Muscle of leg (tissue), 3 donors: ENCODE measurements at regions not wholly inside any gene's neighbourhood (a gene's known extent, or its start where the extent isn't known, plus 50 kb on each side); places are given as distances from the start of the nearest gene placed in this dataset.

Experiments used
- DNase-seq: peaks from one replicate; pipeline ENCODE4 v3.0.0; 2013
- H3K27ac ChIP-seq: one replicate; pipeline ENCODE4 v1.5.1; 2013; ENCODE audit warnings: mild to moderate bottlenecking, low read length, control low read depth
- H3K27me3 ChIP-seq: one replicate; pipeline ENCODE4 v1.6.1; 2013; ENCODE audit warnings: low read length; ENCODE audit not compliant: control insufficient read depth, insufficient read depth
- H3K36me3 ChIP-seq: one replicate; pipeline ENCODE4 v1.6.1; 2013; ENCODE audit warnings: low read length; ENCODE audit not compliant: control insufficient read depth, insufficient read depth
- H3K4me1 ChIP-seq: one replicate; pipeline ENCODE4 v1.6.1; 2013; ENCODE audit warnings: low read length; ENCODE audit not compliant: control insufficient read depth, insufficient read depth
- H3K4me3 ChIP-seq: one replicate; pipeline ENCODE4 v1.5.1; 2013; ENCODE audit warnings: low read length, control low read depth
- H3K9me3 ChIP-seq: replicated peaks from 2 replicates; pipeline ENCODE4 v1.6.1; 2013; ENCODE audit warnings: low read depth, low read length; ENCODE audit not compliant: control insufficient read depth
- WGBS: methylation state at CpG from one replicate; pipeline ENCODE4 v1.1.5; 2013; ENCODE audit warnings: missing lambda C conversion rate; ENCODE audit not compliant: insufficient coverage; 5-methylcytosine and 5-hydroxymethylcytosine counted together

- Histone ChIP-seq H3K36me3 (no peaks in the 10 kb centered on the region), H3K4me1 (no peaks in the 10 kb centered on the region), H3K27ac (no peak overlapping the region), H3K4me3 (no peak overlapping the region), H3K9me3 (no peaks in the 10 kb centered on the region), H3K27me3 (no peaks in the 10 kb centered on the region)
- DNase-seq: no peak
Measured at GRCh38 chr7:118078015-118078414, 105.9 kb upstream of the LSM8 start.

- H3K27ac ChIP-seq: no peak overlapping the region
- WGBS: no CpG with 5 or more reads among the region's 1 CpG
- DNase-seq: no peak
- H3K36me3 ChIP-seq: no peaks in the 10 kb centered on the region
- H3K4me3 ChIP-seq: no peak overlapping the region
- H3K9me3 ChIP-seq: no peaks in the 10 kb centered on the region
- H3K4me1 ChIP-seq: no peaks in the 10 kb centered on the region
- H3K27me3 ChIP-seq: no peaks in the 10 kb centered on the region
Measured at GRCh38 chr7:118079369-118079768, 104.6 kb upstream of the LSM8 start.

- Histone ChIP-seq H3K27ac (no peak overlapping the region), H3K4me3 (no peak overlapping the region), H3K4me1 (no peaks in the 10 kb centered on the region), H3K27me3 (no peaks in the 10 kb centered on the region), H3K36me3 (no peaks in the 10 kb centered on the region), H3K9me3 (no peaks in the 10 kb centered on the region)
- no peak for DNase-seq
- 76% methylated on average over 2 of the region's 3 CpGs for WGBS
Measured at GRCh38 chr7:118080947-118081346, 103.0 kb upstream of the LSM8 start.

DNA sequence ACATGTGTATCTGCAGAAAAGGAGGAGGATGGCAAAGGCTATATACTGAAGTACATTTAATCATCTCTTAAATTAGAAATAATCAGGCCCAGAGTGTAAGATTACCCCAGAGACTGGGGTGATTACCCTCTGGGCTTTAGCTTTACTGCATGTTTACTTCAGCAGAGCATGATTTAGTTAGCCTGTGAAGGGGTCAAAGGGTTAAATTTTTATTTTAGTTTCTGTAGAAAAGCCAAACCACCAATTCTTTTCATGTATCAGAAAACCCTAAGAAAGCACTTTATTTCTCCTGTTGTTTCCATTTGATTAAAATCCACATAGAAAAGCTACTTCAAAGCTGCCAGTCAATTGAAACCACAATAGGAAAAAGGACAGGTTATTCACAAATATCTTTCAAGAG is 101.5 kb upstream of the LSM8 start:
- H3K9me3 ChIP-seq: no peaks in the 10 kb centered on the region
- no peaks in the 10 kb centered on the region for H3K27me3 ChIP-seq
- H3K36me3 ChIP-seq: no peaks in the 10 kb centered on the region
- H3K27ac ChIP-seq: no peak overlapping the region
- no peaks in the 10 kb centered on the region for H3K4me1 ChIP-seq
- no peak overlapping the region for H3K4me3 ChIP-seq
- no peak for DNase-seq

DNA sequence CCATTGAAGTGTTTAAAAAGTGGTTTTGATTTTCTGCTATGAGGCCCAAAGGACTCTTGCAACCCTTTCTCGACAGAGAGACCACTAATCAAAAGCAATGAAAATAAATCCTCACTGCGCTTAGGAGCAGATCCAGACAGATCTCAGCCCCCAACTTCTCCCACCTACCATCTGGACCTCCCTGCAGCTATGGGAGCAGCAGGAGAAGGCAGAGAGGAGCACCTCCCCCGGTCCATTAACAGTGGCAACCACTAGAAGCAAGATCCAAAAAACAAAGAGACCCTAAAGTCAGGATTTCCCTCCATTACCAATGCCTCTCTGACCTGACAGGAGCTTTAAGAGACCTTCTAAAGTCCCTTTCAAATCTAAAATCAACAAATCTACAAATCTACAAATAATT is 99.0 kb upstream of the LSM8 start:
- H3K9me3 ChIP-seq: no peaks in the 10 kb centered on the region
- no peak overlapping the region for H3K4me3 ChIP-seq
- H3K27me3 ChIP-seq: no peaks in the 10 kb centered on the region
- H3K27ac ChIP-seq: no peak overlapping the region
- no peak for DNase-seq
- 33% methylated on average over 1 of the region's 3 CpGs for WGBS
- no peaks in the 10 kb centered on the region for H3K36me3 ChIP-seq
- no peaks in the 10 kb centered on the region for H3K4me1 ChIP-seq

DNA sequence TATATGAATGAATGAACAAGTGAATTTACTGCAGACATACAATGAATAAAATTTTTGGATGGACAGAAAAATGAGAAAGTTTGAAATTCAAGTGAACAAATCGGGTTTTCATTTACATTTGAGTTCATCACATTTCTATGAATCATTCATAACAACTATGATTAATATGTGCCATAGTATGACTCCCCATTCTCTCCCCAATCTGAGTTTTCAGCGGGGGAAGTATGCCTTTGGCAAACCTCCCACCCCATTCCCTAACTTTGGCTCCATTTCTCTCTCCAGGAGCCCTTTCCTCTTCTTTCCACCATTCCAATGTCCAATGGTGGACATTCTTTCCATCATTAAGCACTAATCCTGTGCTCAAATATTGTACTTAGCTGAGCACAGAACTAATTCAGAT is 96.8 kb upstream of the LSM8 start:
- WGBS: no CpG with 5 or more reads among the region's 2 CpGs
- no peaks in the 10 kb centered on the region for H3K4me1 ChIP-seq
- no peak overlapping the region for H3K4me3 ChIP-seq
- H3K27me3 ChIP-seq: no peaks in the 10 kb centered on the region
- no peak for DNase-seq
- H3K9me3 ChIP-seq: no peaks in the 10 kb centered on the region
- no peaks in the 10 kb centered on the region for H3K36me3 ChIP-seq
- no peak overlapping the region for H3K27ac ChIP-seq

GRCh38 chr7:118094044-118094443 is 89.9 kb upstream of the LSM8 start:
- Histone ChIP-seq H3K27me3 (no peaks in the 10 kb centered on the region), H3K4me3 (no peak overlapping the region), H3K4me1 (no peaks in the 10 kb centered on the region), H3K27ac (no peak overlapping the region), H3K9me3 (no peaks in the 10 kb centered on the region), H3K36me3 (no peaks in the 10 kb centered on the region)
- no CpG with 5 or more reads among the region's 1 CpG for WGBS
- no peak for DNase-seq

DNA sequence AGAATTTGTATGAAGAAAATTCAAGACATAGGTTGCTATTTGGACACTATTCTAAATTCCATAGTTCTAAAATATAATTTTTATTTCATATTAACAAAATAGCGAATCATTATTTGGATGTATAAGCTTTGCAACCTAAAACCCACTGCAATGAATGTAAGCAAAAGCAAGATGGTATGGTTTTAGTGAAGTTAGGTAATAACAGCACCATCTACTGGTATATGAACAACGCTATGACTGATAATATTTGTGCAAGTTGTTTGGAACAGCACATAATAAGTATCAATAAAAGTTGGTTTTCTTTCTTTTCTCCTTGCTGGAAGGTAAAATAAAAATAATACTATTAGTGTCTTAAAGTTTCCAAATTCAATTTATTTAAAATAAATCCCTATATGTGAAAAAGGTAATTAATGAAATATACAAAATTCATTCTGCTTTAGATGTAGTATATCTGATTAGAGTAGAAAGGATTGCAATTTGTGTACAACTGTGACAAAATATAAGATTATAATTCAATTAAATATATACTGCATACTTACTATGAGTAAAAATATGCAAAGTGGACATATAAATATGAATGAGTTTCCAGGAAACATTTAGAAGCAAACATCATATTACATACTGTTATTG is 79.0 kb upstream of the LSM8 start:
- no CpG with 5 or more reads among the region's 2 CpGs for WGBS

DNA sequence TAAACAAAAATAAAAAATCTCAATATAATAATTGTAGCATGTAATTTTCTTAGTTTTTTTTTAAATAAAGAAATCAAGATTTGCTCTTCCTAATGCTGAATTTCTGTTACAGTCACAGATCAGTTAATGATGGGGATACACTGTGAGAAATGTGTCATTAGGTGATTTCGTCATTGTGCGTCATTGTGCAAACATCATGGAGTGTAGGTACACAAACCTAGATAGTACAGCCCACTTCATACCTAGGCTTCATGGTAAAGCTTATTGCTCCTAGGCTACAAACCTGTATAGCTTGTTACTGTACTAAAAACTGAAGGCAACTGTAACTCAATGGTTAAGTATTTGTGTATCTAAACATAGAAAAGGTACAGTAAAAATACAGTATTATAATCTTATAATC is 74.4 kb upstream of the LSM8 start:
- no peaks in the 10 kb centered on the region for H3K36me3 ChIP-seq
- no peaks in the 10 kb centered on the region for H3K27me3 ChIP-seq
- no peak overlapping the region for H3K4me3 ChIP-seq
- no peak overlapping the region for H3K27ac ChIP-seq
- H3K4me1 ChIP-seq: no peaks in the 10 kb centered on the region
- no peak for DNase-seq
- no peaks in the 10 kb centered on the region for H3K9me3 ChIP-seq
- no CpG with 5 or more reads among the region's 2 CpGs for WGBS

More for the DNA sequence above, 79.0 kb upstream of the LSM8 start:
- no peaks in the 10 kb centered on the region for H3K9me3 ChIP-seq
- H3K4me1 ChIP-seq: no peaks in the 10 kb centered on the region
- no peaks in the 10 kb centered on the region for H3K36me3 ChIP-seq
- no peak overlapping the region for H3K27ac ChIP-seq
- no peaks in the 10 kb centered on the region for H3K27me3 ChIP-seq
- peak; percentile 38 for DNase-seq
- no peak overlapping the region for H3K4me3 ChIP-seq

DNA sequence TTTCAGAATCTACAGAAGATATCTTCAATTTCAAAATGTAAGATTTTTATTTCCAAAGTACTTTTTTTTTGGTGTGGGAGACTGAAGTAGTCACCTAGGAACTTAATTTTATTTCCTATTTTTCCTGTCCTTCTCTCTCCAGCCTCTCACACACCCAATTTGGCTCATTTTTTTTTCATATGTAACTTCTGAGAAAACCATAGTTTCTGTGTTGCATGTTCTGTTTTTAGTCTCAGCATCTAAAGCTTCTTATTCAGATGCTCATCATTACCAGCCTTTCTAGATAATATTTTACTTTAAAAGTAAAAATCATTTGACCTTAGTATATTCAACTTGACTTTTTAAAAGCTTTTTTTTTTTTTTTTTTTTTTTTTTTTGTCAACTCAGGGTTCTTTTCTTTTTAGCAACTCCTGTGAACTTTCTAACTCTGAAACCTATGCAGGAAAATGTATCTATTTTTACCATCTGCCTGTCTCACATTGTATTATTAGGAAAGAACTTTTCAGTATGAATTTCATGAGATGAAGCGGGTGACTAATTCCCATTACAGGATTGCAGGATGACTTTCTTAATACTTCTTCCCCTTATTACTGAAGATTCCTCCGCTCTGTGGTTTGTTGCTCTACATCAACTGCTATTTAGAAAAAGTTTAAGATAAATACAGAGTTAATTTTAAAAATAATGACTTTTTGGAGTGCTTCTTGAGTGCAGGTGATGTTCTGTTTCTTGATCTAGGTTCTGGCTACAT is 73.6 kb upstream of the LSM8 start:
- no peaks in the 10 kb centered on the region for H3K4me1 ChIP-seq
- H3K36me3 ChIP-seq: no peaks in the 10 kb centered on the region
- no peak overlapping the region for H3K27ac ChIP-seq
- no peak for DNase-seq
- H3K27me3 ChIP-seq: no peaks in the 10 kb centered on the region
- no CpG with 5 or more reads among the region's 2 CpGs for WGBS
- no peaks in the 10 kb centered on the region for H3K9me3 ChIP-seq
- H3K4me3 ChIP-seq: no peak overlapping the region

DNA sequence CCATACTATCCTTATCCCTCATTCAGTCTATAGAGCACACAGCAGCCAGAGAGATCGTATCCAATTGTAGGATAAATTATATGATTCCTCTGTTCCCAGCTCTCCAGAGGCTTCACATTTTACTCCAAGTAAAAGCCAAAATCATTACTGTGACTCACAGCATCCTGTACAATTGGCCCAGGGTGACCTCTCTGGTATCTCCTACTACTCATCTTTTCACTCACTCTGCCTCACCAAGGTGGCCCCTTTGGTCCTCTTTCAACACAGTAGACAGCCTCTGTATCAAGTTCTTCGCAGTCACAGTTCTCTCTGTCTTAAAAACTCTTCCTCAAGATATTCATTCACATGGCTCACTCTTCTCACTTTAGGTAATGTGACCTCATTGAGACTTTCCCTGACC is 72.6 kb upstream of the LSM8 start:
- Histone ChIP-seq H3K36me3 (no peaks in the 10 kb centered on the region), H3K4me1 (no peaks in the 10 kb centered on the region), H3K27me3 (no peaks in the 10 kb centered on the region), H3K4me3 (no peak overlapping the region), H3K9me3 (no peaks in the 10 kb centered on the region), H3K27ac (no peak overlapping the region)
- WGBS: 60% methylated on average over 2 of the region's 2 CpGs
- DNase-seq: no peak
